Neuronal stem cell (in vitro differentiated cells): ENCODE measurements at regions not wholly inside any gene's neighbourhood (a gene's known extent, or its start where the extent isn't known, plus 50 kb on each side); places are given as distances from the start of the nearest gene placed in this dataset.
"Not testable (repeated sequence)": the region's sequence is repeated elsewhere in the genome, so short reads cannot be mapped to it uniquely, and the experiment has no call there.

Experiments used
- DNase-seq: peaks from one replicate; pipeline ENCODE4 v3.0.0-alpha.2; 2013; ENCODE audit warnings: low spot score
- H2AFZ ChIP-seq: one replicate; pipeline ENCODE4 v1.6.1; 2013; ENCODE audit warnings: mild to moderate bottlenecking, low read length, inconsistent platforms
- H2AK5ac ChIP-seq: 2 replicates; pipeline ENCODE4 v1.6.1; 2013; ENCODE audit warnings: low read depth, mild to moderate bottlenecking, inconsistent platforms, low read length, moderate library complexity, mixed read lengths
- H2BK120ac ChIP-seq: 2 replicates; pipeline ENCODE4 v1.6.1; 2013; ENCODE audit warnings: low read depth, mild to moderate bottlenecking, inconsistent platforms, low read length, moderate library complexity, mixed read lengths
- H2BK12ac ChIP-seq: one replicate; pipeline ENCODE4 v1.6.1; 2013; ENCODE audit warnings: low read length, inconsistent platforms
- H2BK15ac ChIP-seq: 2 replicates; pipeline ENCODE4 v1.6.1; 2013; ENCODE audit warnings: mild to moderate bottlenecking, low read length, inconsistent platforms, mixed read lengths
- H2BK5ac ChIP-seq: one replicate; pipeline ENCODE4 v1.6.1; 2013; ENCODE audit warnings: inconsistent platforms, mild to moderate bottlenecking, low read length, moderate library complexity
- H3K14ac ChIP-seq: one replicate; pipeline ENCODE4 v1.6.1; 2013; ENCODE audit warnings: low read length, inconsistent platforms
- H3K18ac ChIP-seq: 2 replicates; pipeline ENCODE4 v1.6.1; 2013; ENCODE audit warnings: low read length, inconsistent platforms
- H3K23ac ChIP-seq: 2 replicates; pipeline ENCODE4 v1.6.1; 2013; ENCODE audit warnings: low read depth, mild to moderate bottlenecking, mixed read lengths, low read length, inconsistent platforms; ENCODE audit not compliant: poor library complexity
- H3K27ac ChIP-seq: replicated peaks from 3 replicates; pipeline ENCODE4 v1.5.1; 2013; ENCODE audit warnings: low read length, inconsistent platforms
- H3K27me3 ChIP-seq, 3 experiments: 2 replicates each; pipeline ENCODE4 v1.6.1; 2013; ENCODE audit warnings: low read length in 3 of 3, mild to moderate bottlenecking in 2 of 3, inconsistent platforms in 1 of 3, low read depth in 1 of 3, mixed read lengths in 1 of 3, moderate library complexity in 1 of 3; ENCODE audit not compliant: control insufficient read depth in 3 of 3, insufficient read depth in 3 of 3
- H3K36me3 ChIP-seq, 2 donors: replicated peaks in 1 of 2; 2 replicates each; pipeline ENCODE4 v1.6.1; 2013; ENCODE audit warnings: low read length in 2 of 2; ENCODE audit not compliant: control insufficient read depth in 2 of 2, insufficient read depth in 2 of 2
- H3K4ac ChIP-seq: 2 replicates; pipeline ENCODE4 v1.6.1; 2013; ENCODE audit warnings: inconsistent platforms, mild to moderate bottlenecking, low read length, moderate library complexity
- H3K4me1 ChIP-seq, 2 donors: 1 replicate in 1 of 2; 2 replicates in 1 of 2; pipeline ENCODE4 v1.6.1; 2013; ENCODE audit warnings: low read length in 2 of 2, low read depth in 1 of 2; ENCODE audit not compliant: control insufficient read depth in 2 of 2, insufficient read depth in 1 of 2
- H3K4me2 ChIP-seq: one replicate; pipeline ENCODE4 v1.6.1; 2013; ENCODE audit warnings: mild to moderate bottlenecking, low read length, inconsistent platforms; ENCODE audit not compliant: insufficient read depth, poor library complexity, severe bottlenecking
- H3K4me3 ChIP-seq, 2 donors: 2 replicates each; pipeline ENCODE4 v1.5.1; 2013; ENCODE audit warnings: low read length in 2 of 2, mild to moderate bottlenecking in 2 of 2, inconsistent platforms in 1 of 2, moderate library complexity in 1 of 2
- H3K79me1 ChIP-seq: one replicate; pipeline ENCODE4 v1.6.1; 2013; ENCODE audit warnings: low read depth, mild to moderate bottlenecking, inconsistent platforms, low read length, moderate library complexity
- H3K9ac ChIP-seq: one replicate; pipeline ENCODE4 v1.6.1; 2013; ENCODE audit warnings: mild to moderate bottlenecking, low read depth, low read length, inconsistent platforms; ENCODE audit not compliant: poor library complexity
- H3K9me3 ChIP-seq, 2 donors: replicated peaks in 1 of 2; 2 replicates each; pipeline versions ENCODE3 to v1.6.1; 2013; ENCODE audit warnings: low read length in 2 of 2, mild to moderate bottlenecking in 2 of 2, inconsistent platforms in 1 of 2, low read depth in 1 of 2, mixed read lengths in 1 of 2, moderate library complexity in 1 of 2; ENCODE audit not compliant: control insufficient read depth in 2 of 2, insufficient read depth in 1 of 2
- H4K8ac ChIP-seq: one replicate; pipeline ENCODE4 v1.6.1; 2013; ENCODE audit warnings: low read depth, mild to moderate bottlenecking, inconsistent platforms, low read length, moderate library complexity
- H4K91ac ChIP-seq: one replicate; pipeline ENCODE4 v1.6.1; 2013; ENCODE audit warnings: low read length, low read depth, mild to moderate bottlenecking, inconsistent platforms; ENCODE audit not compliant: poor library complexity
- WGBS, 2 donors: extraction: QIAGEN DNeasy Blood & Tissue Kit; methylation state at CpG; one replicate each; pipeline ENCODE4 v1.1.7; 2013; ENCODE audit warnings: missing lambda C conversion rate in 2 of 2, mixed read lengths in 1 of 2; ENCODE audit not compliant: insufficient read length in 2 of 2, insufficient replicate concordance in 1 of 2; ENCODE audit errors: extremely low coverage in 2 of 2; 5-methylcytosine and 5-hydroxymethylcytosine counted together

DNA sequence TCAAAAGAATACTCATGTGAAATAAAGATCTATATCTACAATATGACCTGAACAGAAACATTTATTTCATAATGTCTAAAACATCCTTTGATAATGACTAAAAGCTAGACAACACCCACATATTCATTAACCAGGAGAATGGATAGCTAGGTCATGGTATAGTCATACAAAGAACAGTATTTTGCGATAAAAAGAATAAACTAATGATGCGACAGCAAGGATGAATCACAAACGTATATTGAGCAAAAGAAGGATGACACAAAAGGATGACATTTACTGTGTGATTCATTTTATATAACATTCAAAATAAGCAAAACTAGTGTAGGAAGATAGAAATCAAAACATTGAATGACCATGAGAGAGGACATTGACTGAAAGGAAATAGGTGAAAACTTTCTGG lies 1233.1 kb downstream of the OTOL1 start:
- Histone ChIP-seq H3K14ac (no peak overlapping the region), H3K27ac (no peak overlapping the region), H2BK15ac (no peak overlapping the region), H3K18ac (no peak overlapping the region), H3K23ac (no peak overlapping the region), H2AK5ac (no peak overlapping the region), H3K79me1 (no peaks in the 10 kb centered on the region), H4K8ac (no peak overlapping the region), H2BK120ac (no peak overlapping the region), H3K9me3 (peaks cover 0 to 3% of the 10 kb centered on the region in 2 donors), H2BK12ac (no peak overlapping the region), H3K9ac (no peak overlapping the region), H3K4me2 (no peak overlapping the region), H3K4me1 (no peaks in the 10 kb centered on the region), H3K4ac (no peak overlapping the region), H2BK5ac (no peak overlapping the region), H4K91ac (no peak overlapping the region), H3K4me3 (no peak overlapping the region), H2AFZ (no peak overlapping the region), H3K27me3 (no peaks in the 10 kb centered on the region), H3K36me3 (no peaks in the 10 kb centered on the region)
- WGBS, 2 donors: no CpG with 5 or more reads among the region's 3 CpGs
- DNase-seq: no peak

DNA sequence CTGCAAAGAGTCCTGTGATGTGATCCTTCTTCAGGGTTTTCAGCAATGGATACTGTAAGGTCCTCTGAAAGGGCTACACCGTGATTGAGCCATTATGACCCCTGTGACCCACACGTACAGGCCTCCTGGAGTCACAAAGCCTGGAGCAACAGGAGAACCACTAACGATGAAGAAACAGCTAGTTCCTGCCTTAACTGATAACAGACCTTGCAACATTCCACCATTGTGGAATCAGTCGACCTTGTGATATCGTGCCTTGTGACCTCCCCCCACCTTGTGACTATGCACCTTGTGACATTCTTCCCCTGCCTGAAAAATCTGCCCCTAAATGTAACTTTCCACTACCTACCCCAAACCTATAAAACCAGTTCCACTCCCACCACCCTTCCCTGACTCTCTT lies 1235.4 kb downstream of the OTOL1 start:
- not testable (repeated sequence) for DNase-seq
- no CpG with 5 or more reads among the region's 5 CpGs for WGBS, 2 donors

DNA sequence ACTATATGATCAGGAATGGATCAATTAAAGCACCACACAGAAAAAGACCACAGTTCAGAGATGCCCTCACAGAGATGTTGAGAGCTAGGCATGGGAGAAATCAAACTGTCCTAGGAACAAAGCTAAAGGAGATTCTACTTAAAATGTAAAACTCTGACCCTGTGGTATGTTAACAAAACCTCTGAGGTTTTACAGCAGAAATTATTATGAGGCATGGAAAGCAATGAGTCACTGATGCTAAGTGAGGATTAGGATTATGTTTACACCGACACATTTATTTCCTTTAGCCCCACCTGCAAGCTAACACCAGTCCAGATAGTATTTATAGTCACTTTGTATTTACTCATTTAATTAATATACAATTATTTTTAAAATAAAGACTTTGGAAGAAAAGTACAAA lies 1242.2 kb downstream of the OTOL1 start:
- Histone ChIP-seq H3K36me3 (no peaks in the 10 kb centered on the region), H4K91ac (no peak overlapping the region), H3K14ac (no peak overlapping the region), H3K4me2 (no peak overlapping the region), H3K27ac (no peak overlapping the region), H3K4me1 (no peaks in the 10 kb centered on the region), H3K27me3 (no peaks in the 10 kb centered on the region), H3K4me3 (no peak overlapping the region), H2BK120ac (no peak overlapping the region), H3K79me1 (no peaks in the 10 kb centered on the region), H2BK12ac (no peak overlapping the region), H3K23ac (no peak overlapping the region), H4K8ac (no peak overlapping the region), H2AK5ac (no peak overlapping the region), H2BK15ac (no peak overlapping the region), H3K18ac (no peak overlapping the region), H3K9ac (no peak overlapping the region), H2AFZ (no peak overlapping the region), H2BK5ac (no peak overlapping the region), H3K4ac (no peak overlapping the region), H3K9me3 (no peaks in the 10 kb centered on the region)
- WGBS, 2 donors: no CpG with 5 or more reads among the region's 1 CpG
- no peak for DNase-seq

More for the DNA sequence above, 1235.4 kb downstream of the OTOL1 start:
- not testable (repeated sequence) for H3K79me1 ChIP-seq, H3K18ac ChIP-seq, H3K27me3 ChIP-seq, H2BK120ac ChIP-seq, H4K91ac ChIP-seq, H3K9ac ChIP-seq, H2AK5ac ChIP-seq, H2BK5ac ChIP-seq, H3K9me3 ChIP-seq, H3K23ac ChIP-seq, H3K4me3 ChIP-seq, H3K4me2 ChIP-seq, H3K4ac ChIP-seq, H3K4me1 ChIP-seq, H2BK15ac ChIP-seq, H4K8ac ChIP-seq, H3K27ac ChIP-seq, H3K36me3 ChIP-seq, H3K14ac ChIP-seq, H2BK12ac ChIP-seq
- H2AFZ ChIP-seq: peak overlapping the region; percentile 14

DNA sequence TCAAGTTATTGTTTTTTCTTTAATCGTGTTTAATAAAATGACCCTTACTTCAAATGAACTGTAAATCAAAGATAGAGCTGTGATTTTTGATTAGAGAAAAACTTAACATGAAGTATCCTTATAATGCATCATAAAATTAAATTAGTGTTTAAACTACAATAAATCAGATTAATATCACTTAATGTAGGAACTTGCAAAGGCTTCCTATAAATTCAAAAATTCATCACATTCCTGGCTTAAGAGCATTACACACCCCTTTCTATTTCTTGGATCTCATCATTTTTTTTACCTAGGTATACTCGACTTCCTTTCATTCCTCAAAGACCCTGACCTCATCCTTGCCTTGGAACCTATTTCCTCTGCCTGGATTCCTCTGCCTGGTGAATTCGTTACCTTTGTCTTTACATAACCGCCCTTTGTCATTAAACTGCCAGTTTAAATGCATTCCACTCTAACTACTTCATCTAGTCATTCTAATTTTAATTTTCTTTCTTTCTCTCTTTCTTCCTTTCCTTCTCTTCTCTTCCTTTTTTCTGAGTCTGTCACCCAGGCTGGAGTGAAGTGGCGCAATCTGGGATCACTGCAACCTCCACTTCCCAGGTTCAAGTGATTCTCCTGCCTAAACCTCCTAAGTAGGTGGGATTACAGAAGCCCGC lies 1244.5 kb downstream of the OTOL1 start:
- no peak overlapping the region for H3K27ac ChIP-seq
- no peak overlapping the region for H3K4me3 ChIP-seq
- H2BK5ac ChIP-seq: no peak overlapping the region
- no peak overlapping the region for H3K23ac ChIP-seq
- no peak overlapping the region for H2BK12ac ChIP-seq
- no peak overlapping the region for H3K4ac ChIP-seq
- H3K36me3 ChIP-seq: no peaks in the 10 kb centered on the region
- H3K9me3 ChIP-seq: no peaks in the 10 kb centered on the region
- H4K91ac ChIP-seq: no peak overlapping the region
- no peak overlapping the region for H3K4me2 ChIP-seq
- H3K18ac ChIP-seq: no peak overlapping the region
- H3K14ac ChIP-seq: no peak overlapping the region
- H3K79me1 ChIP-seq: no peaks in the 10 kb centered on the region
- no peak overlapping the region for H2BK120ac ChIP-seq
- no peak overlapping the region for H4K8ac ChIP-seq
- no peak for DNase-seq
- H3K4me1 ChIP-seq: no peaks in the 10 kb centered on the region
- H2AFZ ChIP-seq: peak overlapping the region; percentile 20
- H3K27me3 ChIP-seq: no peaks in the 10 kb centered on the region
- no CpG with 5 or more reads among the region's 6 CpGs for WGBS, 2 donors
- no peak overlapping the region for H2BK15ac ChIP-seq
- no peak overlapping the region for H3K9ac ChIP-seq
- no peak overlapping the region for H2AK5ac ChIP-seq
